GM21367 (cell line): ENCODE measurements at regions not wholly inside any gene's neighbourhood (a gene's known extent, or its start where the extent isn't known, plus 50 kb on each side); places are given as distances from the start of the nearest gene placed in this dataset.

Source experiments
- ATAC-seq: cut with Tn5 transposase; IDR thresholded peaks from one replicate; pipeline ENCODE4 v1.9.1; 2021; ENCODE audit not compliant: unreplicated experiment

GRCh38 chr10:61840403-61840802 lies 61.1 kb upstream of the ARID5B start:
- no peak for ATAC-seq

GRCh38 chr10:61841338-61841875 lies 60.1 kb upstream of the ARID5B start:
- ATAC-seq = no peak

- ATAC-seq = no peak
These were observed 58.6 kb upstream of the ARID5B start for GRCh38 chr10:61842755-61843497.

- ATAC-seq = no peak
These were observed 57.2 kb upstream of the ARID5B start for GRCh38 chr10:61844116-61844822.

GRCh38 chr10:61845196-61845949 lies 56.1 kb upstream of the ARID5B start:
- no peak for ATAC-seq

- ATAC-seq = no peak
These were observed 55.6 kb upstream of the ARID5B start for GRCh38 chr10:61845950-61846268.

GRCh38 chr10:61846370-61847031 lies 55.0 kb upstream of the ARID5B start:
- no peak for ATAC-seq

GRCh38 chr10:61847087-61847486 lies 54.4 kb upstream of the ARID5B start:
- no peak for ATAC-seq

GRCh38 chr10:61847640-61848039 lies 53.9 kb upstream of the ARID5B start:
- no peak for ATAC-seq

GRCh38 chr10:61850376-61850775 lies 51.1 kb upstream of the ARID5B start:
- ATAC-seq = no peak
